ENCODE measurements at regions not wholly inside any gene's neighbourhood (a gene's known extent, or its start where the extent isn't known, plus 50 kb on each side); places are given as distances from the start of the nearest gene placed in this dataset.

- TF ChIP-seq, protein P1, sequence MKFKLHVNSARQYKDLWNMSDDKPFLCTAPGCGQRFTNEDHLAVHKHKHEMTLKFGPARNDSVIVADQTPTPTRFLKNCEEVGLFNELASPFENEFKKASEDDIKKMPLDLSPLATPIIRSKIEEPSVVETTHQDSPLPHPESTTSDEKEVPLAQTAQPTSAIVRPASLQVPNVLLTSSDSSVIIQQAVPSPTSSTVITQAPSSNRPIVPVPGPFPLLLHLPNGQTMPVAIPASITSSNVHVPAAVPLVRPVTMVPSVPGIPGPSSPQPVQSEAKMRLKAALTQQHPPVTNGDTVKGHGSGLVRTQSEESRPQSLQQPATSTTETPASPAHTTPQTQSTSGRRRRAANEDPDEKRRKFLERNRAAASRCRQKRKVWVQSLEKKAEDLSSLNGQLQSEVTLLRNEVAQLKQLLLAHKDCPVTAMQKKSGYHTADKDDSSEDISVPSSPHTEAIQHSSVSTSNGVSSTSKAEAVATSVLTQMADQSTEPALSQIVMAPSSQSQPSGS (IDR thresholded peaks at IDR 0.05; ENCODE audit: low read length) = no peak
- TF ChIP-seq BACH1 (IDR thresholded peaks at IDR 0.05; ENCODE audit: low read length) (no peak), BRCA1 (IDR thresholded peaks at IDR 0.05; ENCODE audit: low read depth, low read length) (no peak), SIRT6 (IDR thresholded peaks at IDR 0.05; ENCODE audit: low read length) (no peak), CBX8 (IDR thresholded peaks at IDR 0.05; ENCODE audit: borderline replicate concordance, low read depth, low read length) (no peak), YY1 (IDR thresholded peaks at IDR 0.05; ENCODE audit: low read depth, low read length) (no peak), PHF8 (conservative IDR thresholded peaks at IDR 0.05; ENCODE audit: low read depth, low read length) (no peak), MAX (IDR thresholded peaks at IDR 0.05) (no peak), CTBP2 (IDR thresholded peaks at IDR 0.05; ENCODE audit: borderline replicate concordance, insufficient read depth, insufficient read length, low read length) (no peak)
These were observed 295.5 kb upstream of the HS3ST5 start (continued) for GRCh38 chr6:114638341-114638740.
